SK-N-SH treated with all-trans-retinoic acid at 6 μM for 48 hours (cell line): ENCODE measurements at regions not wholly inside any gene's neighbourhood (a gene's known extent, or its start where the extent isn't known, plus 50 kb on each side); places are given as distances from the start of the nearest gene placed in this dataset.

Source experiments
- ATAC-seq: fragments of 200-7000 bp; cut with Tn5 transposase; 3 replicates; pipeline ENCODE4 v1.9.1; 2020; ENCODE audit warnings: mild to moderate bottlenecking, moderate library complexity
- ARNTL ChIP-seq: fragments of 450-650 bp; formaldehyde crosslinking; IDR thresholded peaks from 2 replicates; pipeline ENCODE4 v1.5.0; 2020; ENCODE audit warnings: low read depth, mild to moderate bottlenecking, moderate library complexity, borderline replicate concordance
- BACH2 ChIP-seq: fragments of 250-450 bp; sonication (Bioruptor Pico); IDR thresholded peaks from 2 replicates; pipeline ENCODE4 v1.9.0; 2021; ENCODE audit warnings: mild to moderate bottlenecking, borderline replicate concordance
- CSDC2 ChIP-seq: fragments of 250-450 bp; sonication (Bioruptor Pico); IDR thresholded peaks from 2 replicates; pipeline ENCODE4 v1.5.0; 2020; ENCODE audit warnings: mild to moderate bottlenecking, moderate library complexity
- ESRRG ChIP-seq: fragments of 250-450 bp; sonication (Bioruptor Pico); IDR thresholded peaks from 2 replicates; pipeline ENCODE4 v1.6.1; 2021; ENCODE audit warnings: mild to moderate bottlenecking
- ISL1 ChIP-seq: fragments of 250-450 bp; sonication (Bioruptor Pico); IDR thresholded peaks from 2 replicates; pipeline ENCODE4 v2.1.2; 2022; ENCODE audit warnings: mild to moderate bottlenecking, moderate library complexity
- OSR1 ChIP-seq: fragments of 250-450 bp; sonication (Bioruptor Pico); IDR thresholded peaks from 2 replicates; pipeline ENCODE4 v1.8.0; 2022; ENCODE audit warnings: moderate library complexity, mild to moderate bottlenecking, inconsistent platforms
- PPARA ChIP-seq: fragments of 250-450 bp; sonication (Bioruptor Pico); IDR thresholded peaks from 2 replicates; pipeline ENCODE4 v1.5.0; 2020; ENCODE audit warnings: mild to moderate bottlenecking, borderline replicate concordance
- RARB ChIP-seq: fragments of 250-450 bp; sonication (Bioruptor Pico); IDR thresholded peaks from 2 replicates; pipeline ENCODE4 v1.8.0; 2021; ENCODE audit warnings: mild to moderate bottlenecking, moderate library complexity
- SNAI2 ChIP-seq: fragments of 250-450 bp; sonication (Bioruptor Pico); IDR thresholded peaks from 2 replicates; pipeline ENCODE4 v1.5.0; 2020; ENCODE audit warnings: mild to moderate bottlenecking, moderate library complexity
- TOX ChIP-seq: fragments of 250-450 bp; sonication (Bioruptor Pico); IDR thresholded peaks from 2 replicates; pipeline ENCODE4 v1.8.0; 2021; ENCODE audit warnings: mild to moderate bottlenecking, moderate library complexity, borderline replicate concordance
- ZC3H10 ChIP-seq: fragments of 250-450 bp; sonication (Bioruptor Pico); IDR thresholded peaks from 2 replicates; pipeline ENCODE4 v1.5.1; 2021; ENCODE audit warnings: mild to moderate bottlenecking, moderate library complexity
- ZFP3 ChIP-seq: fragments of 250-450 bp; sonication (Bioruptor Pico); IDR thresholded peaks from 2 replicates; pipeline ENCODE4 v1.5.0; 2020; ENCODE audit warnings: mild to moderate bottlenecking, moderate library complexity
- ZFP30 ChIP-seq: fragments of 450-650 bp; formaldehyde crosslinking; IDR thresholded peaks from 2 replicates; pipeline ENCODE4 v1.5.0; 2022; ENCODE audit warnings: mild to moderate bottlenecking, moderate library complexity
- ZNF565 ChIP-seq: fragments of 450-650 bp; formaldehyde crosslinking; conservative IDR thresholded peaks from 2 replicates; pipeline ENCODE4 v1.5.0; 2020; ENCODE audit warnings: low read depth, mild to moderate bottlenecking, moderate library complexity
- ZNF70 ChIP-seq: fragments of 450-650 bp; formaldehyde crosslinking; IDR thresholded peaks from 2 replicates; pipeline ENCODE4 v1.5.0; 2020; ENCODE audit warnings: mild to moderate bottlenecking, moderate library complexity
- ZNF8 ChIP-seq: fragments of 450-650 bp; formaldehyde crosslinking; IDR thresholded peaks from 2 replicates; pipeline ENCODE4 v1.5.0; 2020; ENCODE audit warnings: mild to moderate bottlenecking, moderate library complexity
- TF ChIP-seq, protein P1 (sequence below): fragments of 250-450 bp; sonication (Bioruptor Pico); IDR thresholded peaks from 2 replicates; pipeline ENCODE4 v1.8.0; 2020; ENCODE audit warnings: mild to moderate bottlenecking, moderate library complexity, borderline replicate concordance
- TF ChIP-seq, protein P2 (sequence below): fragments of 250-450 bp; sonication (Bioruptor Pico); IDR thresholded peaks from 2 replicates; pipeline ENCODE4 v1.5.1; 2021; ENCODE audit warnings: mild to moderate bottlenecking, moderate library complexity
- TF ChIP-seq, protein P3 (sequence below): fragments of 250-450 bp; sonication (Bioruptor Pico); IDR thresholded peaks from 2 replicates; pipeline ENCODE4 v1.5.0; 2020; ENCODE audit warnings: mild to moderate bottlenecking, moderate library complexity
- TF ChIP-seq, protein P4 (sequence below): fragments of 250-450 bp; sonication (Bioruptor Pico); IDR thresholded peaks from 2 replicates; pipeline ENCODE4 v1.5.1; 2020; ENCODE audit warnings: low read depth, mild to moderate bottlenecking, moderate library complexity

DNA sequence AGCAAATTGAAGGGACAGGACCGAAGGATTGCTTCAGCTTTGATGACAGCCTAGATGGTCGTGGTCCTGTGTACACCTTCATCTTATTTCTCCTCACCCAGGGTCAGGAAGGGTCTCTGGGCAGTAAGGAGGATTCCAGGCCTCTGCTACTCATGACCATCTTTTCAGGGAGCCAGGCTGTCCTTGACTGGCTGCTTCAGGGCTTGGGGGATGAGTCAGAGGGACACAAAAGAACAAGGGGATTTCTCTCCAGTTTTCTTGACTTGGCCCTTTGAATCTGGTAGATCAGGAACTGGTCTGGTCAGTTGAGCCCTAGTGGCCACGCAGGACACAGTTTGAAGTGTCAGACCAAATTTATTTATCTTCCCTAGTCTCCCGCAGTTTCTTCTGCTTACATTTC is 402.1 kb upstream of the CHD6 start:
- no peak for TF ChIP-seq ISL1 (CRISPR knock-in tag)
- ATAC-seq, result no peak

DNA sequence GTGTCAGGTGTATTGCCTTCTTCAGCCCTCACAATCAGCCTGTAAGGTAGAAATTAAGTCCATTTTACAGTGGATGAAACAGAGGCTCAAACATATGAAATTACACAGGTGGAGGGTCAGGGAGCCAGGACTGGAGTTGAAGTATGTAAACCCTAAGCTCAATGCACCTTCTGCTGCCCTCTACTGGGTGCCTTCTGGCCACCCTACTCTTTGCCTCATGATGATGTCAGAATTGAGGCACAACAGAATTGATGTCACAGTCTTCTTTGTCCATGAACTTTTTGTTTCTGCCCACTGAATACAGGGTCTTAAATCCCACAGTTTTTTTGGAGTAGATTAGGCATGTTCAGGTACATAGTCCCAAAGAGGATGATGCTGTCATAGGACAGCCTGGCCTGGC is 400.8 kb upstream of the CHD6 start:
- no peak for ATAC-seq
- TF ChIP-seq ESRRG, result no peak

DNA sequence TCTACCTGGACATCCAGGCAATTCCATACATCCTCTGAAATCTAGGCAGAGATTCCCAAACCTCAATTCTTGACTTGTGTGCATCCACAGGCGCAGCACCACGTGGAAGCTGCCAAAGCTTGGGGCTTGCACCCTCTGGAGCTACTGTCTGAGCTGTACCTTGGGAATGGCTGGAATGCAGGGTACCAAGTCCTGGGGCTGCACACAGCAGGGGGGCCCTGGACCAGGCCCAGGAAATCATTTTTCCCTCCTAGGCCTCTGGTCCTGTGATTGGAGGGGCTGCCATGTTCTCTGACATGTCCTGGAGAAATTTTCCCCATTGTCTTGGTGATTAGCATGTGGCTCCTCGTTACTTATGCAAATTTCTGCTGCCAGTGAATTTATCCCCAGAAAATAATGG is 391.9 kb upstream of the CHD6 start:
- TF ChIP-seq, protein P1, sequence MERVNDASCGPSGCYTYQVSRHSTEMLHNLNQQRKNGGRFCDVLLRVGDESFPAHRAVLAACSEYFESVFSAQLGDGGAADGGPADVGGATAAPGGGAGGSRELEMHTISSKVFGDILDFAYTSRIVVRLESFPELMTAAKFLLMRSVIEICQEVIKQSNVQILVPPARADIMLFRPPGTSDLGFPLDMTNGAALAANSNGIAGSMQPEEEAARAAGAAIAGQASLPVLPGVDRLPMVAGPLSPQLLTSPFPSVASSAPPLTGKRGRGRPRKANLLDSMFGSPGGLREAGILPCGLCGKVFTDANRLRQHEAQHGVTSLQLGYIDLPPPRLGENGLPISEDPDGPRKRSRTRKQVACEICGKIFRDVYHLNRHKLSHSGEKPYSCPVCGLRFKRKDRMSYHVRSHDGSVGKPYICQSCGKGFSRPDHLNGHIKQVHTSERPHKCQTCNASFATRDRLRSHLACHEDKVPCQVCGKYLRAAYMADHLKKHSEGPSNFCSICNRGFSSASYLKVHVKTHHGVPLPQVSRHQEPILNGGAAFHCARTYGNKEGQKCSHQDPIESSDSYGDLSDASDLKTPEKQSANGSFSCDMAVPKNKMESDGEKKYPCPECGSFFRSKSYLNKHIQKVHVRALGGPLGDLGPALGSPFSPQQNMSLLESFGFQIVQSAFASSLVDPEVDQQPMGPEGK, result no peak
- TF ChIP-seq ZNF8, result no peak
- no peak for TF ChIP-seq ZFP3 (CRISPR knock-in tag)
- no peak for TF ChIP-seq ZNF565 (CRISPR knock-in tag)
- TF ChIP-seq, protein P2, sequence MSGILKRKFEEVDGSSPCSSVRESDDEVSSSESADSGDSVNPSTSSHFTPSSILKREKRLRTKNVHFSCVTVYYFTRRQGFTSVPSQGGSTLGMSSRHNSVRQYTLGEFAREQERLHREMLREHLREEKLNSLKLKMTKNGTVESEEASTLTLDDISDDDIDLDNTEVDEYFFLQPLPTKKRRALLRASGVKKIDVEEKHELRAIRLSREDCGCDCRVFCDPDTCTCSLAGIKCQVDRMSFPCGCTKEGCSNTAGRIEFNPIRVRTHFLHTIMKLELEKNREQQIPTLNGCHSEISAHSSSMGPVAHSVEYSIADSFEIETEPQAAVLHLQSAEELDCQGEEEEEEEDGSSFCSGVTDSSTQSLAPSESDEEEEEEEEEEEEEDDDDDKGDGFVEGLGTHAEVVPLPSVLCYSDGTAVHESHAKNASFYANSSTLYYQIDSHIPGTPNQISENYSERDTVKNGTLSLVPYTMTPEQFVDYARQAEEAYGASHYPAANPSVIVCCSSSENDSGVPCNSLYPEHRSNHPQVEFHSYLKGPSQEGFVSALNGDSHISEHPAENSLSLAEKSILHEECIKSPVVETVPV, result no peak
- TF ChIP-seq, protein P3, sequence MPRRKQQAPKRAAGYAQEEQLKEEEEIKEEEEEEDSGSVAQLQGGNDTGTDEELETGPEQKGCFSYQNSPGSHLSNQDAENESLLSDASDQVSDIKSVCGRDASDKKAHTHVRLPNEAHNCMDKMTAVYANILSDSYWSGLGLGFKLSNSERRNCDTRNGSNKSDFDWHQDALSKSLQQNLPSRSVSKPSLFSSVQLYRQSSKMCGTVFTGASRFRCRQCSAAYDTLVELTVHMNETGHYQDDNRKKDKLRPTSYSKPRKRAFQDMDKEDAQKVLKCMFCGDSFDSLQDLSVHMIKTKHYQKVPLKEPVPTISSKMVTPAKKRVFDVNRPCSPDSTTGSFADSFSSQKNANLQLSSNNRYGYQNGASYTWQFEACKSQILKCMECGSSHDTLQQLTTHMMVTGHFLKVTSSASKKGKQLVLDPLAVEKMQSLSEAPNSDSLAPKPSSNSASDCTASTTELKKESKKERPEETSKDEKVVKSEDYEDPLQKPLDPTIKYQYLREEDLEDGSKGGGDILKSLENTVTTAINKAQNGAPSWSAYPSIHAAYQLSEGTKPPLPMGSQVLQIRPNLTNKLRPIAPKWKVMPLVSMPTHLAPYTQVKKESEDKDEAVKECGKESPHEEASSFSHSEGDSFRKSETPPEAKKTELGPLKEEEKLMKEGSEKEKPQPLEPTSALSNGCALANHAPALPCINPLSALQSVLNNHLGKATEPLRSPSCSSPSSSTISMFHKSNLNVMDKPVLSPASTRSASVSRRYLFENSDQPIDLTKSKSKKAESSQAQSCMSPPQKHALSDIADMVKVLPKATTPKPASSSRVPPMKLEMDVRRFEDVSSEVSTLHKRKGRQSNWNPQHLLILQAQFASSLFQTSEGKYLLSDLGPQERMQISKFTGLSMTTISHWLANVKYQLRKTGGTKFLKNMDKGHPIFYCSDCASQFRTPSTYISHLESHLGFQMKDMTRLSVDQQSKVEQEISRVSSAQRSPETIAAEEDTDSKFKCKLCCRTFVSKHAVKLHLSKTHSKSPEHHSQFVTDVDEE (CRISPR knock-in tag), result no peak
- no peak for TF ChIP-seq TOX
- no peak for TF ChIP-seq BACH2 (CRISPR knock-in tag)
- no peak for TF ChIP-seq ZC3H10
- no peak for TF ChIP-seq ZFP30
- TF ChIP-seq ARNTL (CRISPR knock-in tag), result no peak
- no peak for TF ChIP-seq SNAI2
- no peak for TF ChIP-seq PPARA (CRISPR knock-in tag)
- TF ChIP-seq CSDC2 (CRISPR knock-in tag), result no peak
- TF ChIP-seq OSR1 (CRISPR knock-in tag), result no peak
- TF ChIP-seq RARB (CRISPR knock-in tag), result no peak
- TF ChIP-seq ZNF70 (CRISPR knock-in tag), result no peak
- TF ChIP-seq ISL1 (CRISPR knock-in tag), result no peak
- TF ChIP-seq ESRRG, result no peak
- no peak for ATAC-seq

DNA sequence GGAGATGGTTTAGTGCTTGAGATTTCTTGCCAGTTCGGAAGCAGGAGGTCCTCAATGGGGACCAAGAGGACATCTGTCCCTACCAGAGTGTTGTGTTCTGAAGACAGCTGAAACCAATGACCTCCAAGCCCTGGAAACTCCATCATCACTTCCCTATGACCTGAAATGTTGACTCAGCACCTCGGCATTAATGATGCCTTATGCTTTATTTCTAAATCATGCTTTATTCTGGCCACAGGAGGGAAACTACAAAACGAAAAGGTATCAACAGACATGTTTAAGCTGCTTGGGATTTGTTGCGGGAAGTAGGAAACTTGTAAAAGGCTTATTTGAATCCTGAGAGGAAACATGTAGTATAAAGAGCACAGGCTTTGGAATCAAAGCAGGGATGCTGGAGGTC is 389.1 kb upstream of the CHD6 start:
- ATAC-seq, result no peak
- no peak for TF ChIP-seq ARNTL (CRISPR knock-in tag)
- TF ChIP-seq, protein P3 (CRISPR knock-in tag), result no peak
- TF ChIP-seq ESRRG, result no peak
- TF ChIP-seq ZFP30, result no peak

DNA sequence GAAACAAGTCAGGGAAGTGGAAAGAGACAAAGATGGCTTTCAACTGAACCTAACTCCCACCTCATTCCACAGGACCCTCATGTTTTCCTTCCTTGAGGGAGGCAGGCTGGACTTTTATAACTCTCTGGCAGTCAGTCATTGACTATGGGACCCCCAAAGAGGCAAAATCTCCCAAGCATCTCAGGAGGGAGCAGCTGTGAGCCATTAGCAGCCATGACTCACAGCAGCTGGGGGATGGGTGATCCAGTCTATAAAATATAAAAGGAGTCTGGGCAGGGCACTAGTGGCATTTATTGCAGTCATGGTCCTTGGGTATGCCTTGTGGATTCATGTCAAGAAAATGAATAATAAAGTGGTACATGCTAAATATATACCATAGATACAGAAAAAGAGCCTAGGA is 387.0 kb upstream of the CHD6 start:
- TF ChIP-seq, protein P4, sequence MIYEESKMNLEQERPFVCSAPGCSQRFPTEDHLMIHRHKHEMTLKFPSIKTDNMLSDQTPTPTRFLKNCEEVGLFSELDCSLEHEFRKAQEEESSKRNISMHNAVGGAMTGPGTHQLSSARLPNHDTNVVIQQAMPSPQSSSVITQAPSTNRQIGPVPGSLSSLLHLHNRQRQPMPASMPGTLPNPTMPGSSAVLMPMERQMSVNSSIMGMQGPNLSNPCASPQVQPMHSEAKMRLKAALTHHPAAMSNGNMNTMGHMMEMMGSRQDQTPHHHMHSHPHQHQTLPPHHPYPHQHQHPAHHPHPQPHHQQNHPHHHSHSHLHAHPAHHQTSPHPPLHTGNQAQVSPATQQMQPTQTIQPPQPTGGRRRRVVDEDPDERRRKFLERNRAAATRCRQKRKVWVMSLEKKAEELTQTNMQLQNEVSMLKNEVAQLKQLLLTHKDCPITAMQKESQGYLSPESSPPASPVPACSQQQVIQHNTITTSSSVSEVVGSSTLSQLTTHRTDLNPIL (CRISPR knock-in tag), result no peak
- TF ChIP-seq PPARA (CRISPR knock-in tag) (no peak), TOX (no peak)
- ATAC-seq, result no peak
